ENCODE measurements at regions not wholly inside any gene's neighbourhood (a gene's known extent, or its start where the extent isn't known, plus 50 kb on each side); places are given as distances from the start of the nearest gene placed in this dataset.
"Not testable (repeated sequence)": the region's sequence is repeated elsewhere in the genome, so short reads cannot be mapped to it uniquely, and the experiment has no call there.

DNA sequence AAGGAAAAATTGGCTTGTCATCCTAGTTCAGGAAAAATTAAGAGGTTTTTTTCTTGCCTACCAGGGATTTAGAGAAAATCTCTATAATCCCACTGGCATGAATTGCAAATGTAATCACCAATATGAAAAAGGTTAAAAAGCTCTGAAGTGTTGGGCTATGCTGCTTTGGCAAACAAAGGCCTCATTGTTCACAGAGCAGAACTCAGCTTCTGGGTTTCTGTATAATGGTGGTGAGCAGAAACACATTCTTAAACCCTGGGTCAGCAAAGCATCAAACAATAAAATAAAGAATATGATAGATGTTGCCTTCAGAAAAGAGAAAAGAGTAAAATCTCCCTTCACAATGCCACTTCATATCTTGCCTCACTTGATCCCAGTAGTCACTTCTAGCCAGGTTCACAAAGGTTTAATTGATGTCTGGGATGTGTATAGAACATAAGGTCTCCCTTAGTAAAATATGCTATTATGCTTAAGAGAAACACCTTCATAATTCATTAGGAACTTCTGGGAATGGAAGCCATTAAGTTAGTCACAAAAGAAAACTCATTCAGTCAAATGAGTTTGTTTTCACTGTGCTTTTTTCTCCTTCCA, 1255.5 kb upstream of the PHF14 start:
- no peaks in the 10 kb centered on the region for H3K36me3 Mint-ChIP-seq (ENCODE audit: low read depth)
- no peaks in the 10 kb centered on the region for H3K27me3 Mint-ChIP-seq
- no peak for DNase-seq
- intact Hi-C loops (cut with micrococcal nuclease) = no loop called here
- no peaks in the 10 kb centered on the region for H3K9me3 Mint-ChIP-seq
- H3K4me1 Mint-ChIP-seq = no peaks in the 10 kb centered on the region
- H3K27ac Mint-ChIP-seq = no peak overlapping the region
- no peak overlapping the region for H3K4me3 Mint-ChIP-seq

GRCh38 chr7:9719303-9719702, 1254.4 kb upstream of the PHF14 start:
- Mint-ChIP-seq H3K27me3 (no peaks in the 10 kb centered on the region), H3K36me3 (ENCODE audit: low read depth) (no peaks in the 10 kb centered on the region), H3K4me1 (no peaks in the 10 kb centered on the region), H3K9me3 (no peaks in the 10 kb centered on the region), H3K4me3 (no peak overlapping the region), H3K27ac (no peak overlapping the region)
- no peak for DNase-seq
- intact Hi-C loops (cut with micrococcal nuclease) = no loop called here

- no peak overlapping the region for H3K4me3 Mint-ChIP-seq
- H3K9me3 Mint-ChIP-seq = no peaks in the 10 kb centered on the region
- H3K27me3 Mint-ChIP-seq = no peaks in the 10 kb centered on the region
- H3K4me1 Mint-ChIP-seq = no peaks in the 10 kb centered on the region
- no peaks in the 10 kb centered on the region for H3K36me3 Mint-ChIP-seq (ENCODE audit: low read depth)
- DNase-seq = no peak
- no peak overlapping the region for H3K27ac Mint-ChIP-seq
- intact Hi-C loops (cut with micrococcal nuclease) = no loop called here
Measured at GRCh38 chr7:9719721-9720120, 1254.0 kb upstream of the PHF14 start.

- H3K27ac Mint-ChIP-seq, H3K4me3 Mint-ChIP-seq: not testable (repeated sequence)
Measured at GRCh38 chr7:9725940-9726663, 1247.6 kb upstream of the PHF14 start.

GRCh38 chr7:9726811-9727210, 1246.9 kb upstream of the PHF14 start:
- H3K27me3 Mint-ChIP-seq; H3K36me3 Mint-ChIP-seq (ENCODE audit: low read depth); H3K4me1 Mint-ChIP-seq; H3K9me3 Mint-ChIP-seq; H3K4me3 Mint-ChIP-seq; DNase-seq; H3K27ac Mint-ChIP-seq; intact Hi-C loops (cut with micrococcal nuclease): not testable (repeated sequence)

More at GRCh38 chr7:9725940-9726663, 1247.6 kb upstream of the PHF14 start:
- H3K36me3 Mint-ChIP-seq (ENCODE audit: low read depth); H3K27me3 Mint-ChIP-seq; H3K4me1 Mint-ChIP-seq; intact Hi-C loops (cut with micrococcal nuclease); DNase-seq; H3K9me3 Mint-ChIP-seq: not testable (repeated sequence)

DNA sequence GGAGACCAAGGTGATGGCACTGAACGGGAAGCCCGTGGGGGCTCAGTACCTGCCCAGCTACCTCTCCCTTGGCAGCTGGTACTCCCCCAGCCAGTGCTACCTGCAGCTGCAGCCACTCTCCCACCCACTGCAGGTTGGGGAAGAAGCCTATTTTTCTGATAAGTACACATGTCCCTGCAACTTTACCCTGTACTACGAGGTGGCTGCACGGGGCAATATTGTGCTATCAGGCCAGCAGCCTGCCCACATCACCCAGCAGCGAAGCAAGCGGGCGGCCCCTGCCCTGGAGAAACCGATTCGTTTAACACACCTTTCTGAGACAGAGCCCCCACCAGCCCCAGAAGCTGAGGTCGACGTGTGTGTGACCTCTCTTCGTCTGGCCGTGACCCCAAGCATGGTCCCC, 1246.2 kb upstream of the PHF14 start:
- H3K9me3 Mint-ChIP-seq; DNase-seq; H3K27ac Mint-ChIP-seq; H3K4me1 Mint-ChIP-seq; H3K36me3 Mint-ChIP-seq (ENCODE audit: low read depth); H3K4me3 Mint-ChIP-seq; H3K27me3 Mint-ChIP-seq; intact Hi-C loops (cut with micrococcal nuclease): not testable (repeated sequence)

GRCh38 chr7:9728014-9728657, 1245.5 kb upstream of the PHF14 start:
- H3K4me3 Mint-ChIP-seq; intact Hi-C loops (cut with micrococcal nuclease); H3K27me3 Mint-ChIP-seq; H3K4me1 Mint-ChIP-seq; H3K36me3 Mint-ChIP-seq (ENCODE audit: low read depth); DNase-seq; H3K27ac Mint-ChIP-seq; H3K9me3 Mint-ChIP-seq: not testable (repeated sequence)

DNA sequence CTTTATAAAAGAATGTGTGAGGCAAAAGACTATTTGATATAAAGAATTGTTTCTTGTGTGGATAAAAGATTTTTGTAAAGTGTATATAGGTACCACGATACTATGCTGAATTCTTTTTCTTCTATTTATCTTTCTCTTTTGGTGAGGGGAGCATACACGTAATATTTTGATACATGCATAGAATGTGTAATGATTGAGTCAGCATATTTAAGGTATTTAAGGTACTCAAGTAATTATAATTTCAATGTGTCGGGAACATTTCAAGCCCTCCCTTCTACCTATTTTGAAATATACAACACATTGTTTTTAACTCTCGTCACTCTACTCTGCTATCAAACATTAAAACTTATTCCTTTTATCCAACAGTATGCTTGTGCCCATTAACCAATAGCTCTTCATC, 1221.6 kb upstream of the PHF14 start:
- Mint-ChIP-seq H3K27ac (no peak overlapping the region), H3K9me3 (peaks cover 5% of the 10 kb centered on the region), H3K4me3 (no peak overlapping the region), H3K36me3 (ENCODE audit: low read depth) (no peaks in the 10 kb centered on the region), H3K4me1 (no peaks in the 10 kb centered on the region), H3K27me3 (no peaks in the 10 kb centered on the region)
- intact Hi-C loops (cut with micrococcal nuclease) = no loop called here
- DNase-seq = no peak

- intact Hi-C loops (cut with micrococcal nuclease) = no loop called here
Measured at GRCh38 chr7:9761224-9761623, 1212.4 kb upstream of the PHF14 start.

GRCh38 chr7:9776900-9777299, 1196.8 kb upstream of the PHF14 start:
- H3K36me3 Mint-ChIP-seq (ENCODE audit: low read depth) = no peaks in the 10 kb centered on the region
- peaks cover 11% of the 10 kb centered on the region for H3K9me3 Mint-ChIP-seq
- no peaks in the 10 kb centered on the region for H3K27me3 Mint-ChIP-seq
- no peaks in the 10 kb centered on the region for H3K4me1 Mint-ChIP-seq
- no peak overlapping the region for H3K4me3 Mint-ChIP-seq
- intact Hi-C loops (cut with micrococcal nuclease) = no loop called here
- H3K27ac Mint-ChIP-seq = no peak overlapping the region
- no peak for DNase-seq

More at GRCh38 chr7:9761224-9761623, 1212.4 kb upstream of the PHF14 start:
- Mint-ChIP-seq H3K9me3 (no peaks in the 10 kb centered on the region), H3K36me3 (ENCODE audit: low read depth) (no peaks in the 10 kb centered on the region), H3K4me3 (no peak overlapping the region), H3K4me1 (no peaks in the 10 kb centered on the region), H3K27ac (no peak overlapping the region), H3K27me3 (no peaks in the 10 kb centered on the region)
- no peak for DNase-seq

GRCh38 chr7:9778367-9778766, 1195.3 kb upstream of the PHF14 start:
- Mint-ChIP-seq H3K9me3 (peaks cover 11% of the 10 kb centered on the region), H3K36me3 (ENCODE audit: low read depth) (no peaks in the 10 kb centered on the region), H3K27me3 (no peaks in the 10 kb centered on the region), H3K4me1 (no peaks in the 10 kb centered on the region), H3K27ac (no peak overlapping the region), H3K4me3 (no peak overlapping the region)
- intact Hi-C loops (cut with micrococcal nuclease) = no loop called here
- DNase-seq = no peak

DNA sequence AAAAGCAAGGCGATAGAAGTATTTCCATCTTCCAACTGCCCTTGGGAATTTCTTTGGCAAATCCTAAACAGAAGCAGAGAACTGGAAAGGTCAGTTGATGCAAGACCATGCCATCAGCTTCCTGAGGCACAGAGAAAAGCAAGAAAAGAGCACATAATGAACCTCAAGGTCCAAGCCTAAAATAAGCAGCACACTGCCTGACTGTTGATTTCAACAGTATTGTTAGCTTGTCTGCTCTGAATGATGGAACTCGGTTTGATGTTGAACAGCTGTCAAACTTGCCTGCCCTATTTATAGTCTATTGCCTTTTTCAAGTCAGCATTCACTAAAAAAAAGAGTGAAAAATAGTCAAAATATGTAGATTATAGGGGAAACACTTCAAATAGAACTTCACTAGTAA, 1192.0 kb upstream of the PHF14 start:
- Mint-ChIP-seq H3K27me3 (no peaks in the 10 kb centered on the region), H3K4me1 (no peaks in the 10 kb centered on the region), H3K27ac (no peak overlapping the region), H3K9me3 (peaks cover 7% of the 10 kb centered on the region), H3K4me3 (no peak overlapping the region), H3K36me3 (ENCODE audit: low read depth) (no peaks in the 10 kb centered on the region)
- intact Hi-C loops (cut with micrococcal nuclease) = no loop called here
- no peak for DNase-seq

- DNase-seq = no peak
- peaks cover 13% of the 10 kb centered on the region for H3K9me3 Mint-ChIP-seq
- H3K4me3 Mint-ChIP-seq = no peak overlapping the region
- no peaks in the 10 kb centered on the region for H3K36me3 Mint-ChIP-seq (ENCODE audit: low read depth)
- H3K27ac Mint-ChIP-seq = no peak overlapping the region
- no peaks in the 10 kb centered on the region for H3K27me3 Mint-ChIP-seq
- intact Hi-C loops (cut with micrococcal nuclease) = no loop called here
- no peaks in the 10 kb centered on the region for H3K4me1 Mint-ChIP-seq
Measured at GRCh38 chr7:9782275-9782674, 1191.4 kb upstream of the PHF14 start.

DNA sequence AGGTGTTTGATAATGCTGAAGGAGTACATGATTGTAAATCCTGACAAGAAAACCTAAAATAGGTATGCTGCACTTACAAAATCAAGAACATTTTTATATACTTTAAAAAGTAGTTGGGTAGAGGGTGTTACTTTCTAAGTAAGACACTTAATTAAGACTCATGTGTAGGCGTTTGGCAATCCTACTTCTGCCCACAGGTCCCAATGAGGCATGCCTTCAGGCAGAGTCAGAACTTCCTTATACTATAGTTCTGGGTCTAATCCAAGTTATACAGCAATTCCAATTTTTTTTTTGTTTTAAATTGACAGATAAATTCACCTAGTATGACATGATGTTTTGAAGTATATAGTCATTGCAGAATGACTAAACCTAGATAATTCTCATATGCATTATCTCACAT, 1188.5 kb upstream of the PHF14 start:
- Mint-ChIP-seq H3K27ac (no peak overlapping the region), H3K4me3 (no peak overlapping the region), H3K4me1 (no peaks in the 10 kb centered on the region), H3K9me3 (peaks cover 13% of the 10 kb centered on the region), H3K36me3 (ENCODE audit: low read depth) (no peaks in the 10 kb centered on the region), H3K27me3 (no peaks in the 10 kb centered on the region)
- intact Hi-C loops (cut with micrococcal nuclease) = no loop called here
- no peak for DNase-seq
